Subcutaneous abdominal adipose tissue (tissue), 5 donors: ENCODE measurements at regions not wholly inside any gene's neighbourhood (a gene's known extent, or its start where the extent isn't known, plus 50 kb on each side); places are given as distances from the start of the nearest gene placed in this dataset.

Source experiments
- H3K27ac ChIP-seq: one replicate; pipeline ENCODE4 v1.7.0; 2013; ENCODE audit warnings: low read depth, mild to moderate bottlenecking, inconsistent platforms, low read length, moderate library complexity
- H3K27me3 ChIP-seq, 5 donors: one replicate each; pipeline ENCODE4 v1.7.0; 2013; ENCODE audit warnings: low read length in 5 of 5, inconsistent platforms in 1 of 5; ENCODE audit not compliant: control insufficient read depth in 5 of 5, insufficient read depth in 4 of 5
- H3K36me3 ChIP-seq, 5 donors: one replicate each; pipeline ENCODE4 v1.7.0; 2013; ENCODE audit warnings: low read length in 5 of 5; ENCODE audit not compliant: control insufficient read depth in 5 of 5, insufficient read depth in 5 of 5
- H3K4me1 ChIP-seq, 5 donors: one replicate each; pipeline ENCODE4 v1.7.0; 2013; ENCODE audit warnings: low read length in 5 of 5, mild to moderate bottlenecking in 3 of 5, moderate library complexity in 1 of 5; ENCODE audit not compliant: control insufficient read depth in 5 of 5, insufficient read depth in 5 of 5
- H3K4me3 ChIP-seq, 5 donors: one replicate each; pipeline ENCODE4 v1.7.0; 2013; ENCODE audit warnings: low read length in 5 of 5, low read depth in 1 of 5
- H3K9ac ChIP-seq, 5 donors: one replicate each; pipeline ENCODE4 v1.7.0; 2013; ENCODE audit warnings: low read length in 5 of 5, mild to moderate bottlenecking in 4 of 5, moderate library complexity in 3 of 5
- H3K9me3 ChIP-seq, 5 donors: one replicate each; pipeline ENCODE4 v1.7.0; 2013; ENCODE audit warnings: low read length in 5 of 5; ENCODE audit not compliant: control insufficient read depth in 5 of 5
- donor health status: healthy.
- donor health status: healthy.
- donor health status: healthy.
- donor health status: healthy.
- donor health status: healthy.

GRCh38 chr5:53355931-53356330, 124.5 kb upstream of the FST start:
- Histone ChIP-seq H3K4me1 (no peaks in the 10 kb centered on the region), H3K9me3 (no peaks in the 10 kb centered on the region), H3K36me3 (no peaks in the 10 kb centered on the region), H3K27me3 (no peaks in the 10 kb centered on the region), H3K27ac (no peak overlapping the region), H3K4me3 (no peak overlapping the region), H3K9ac (no peak overlapping the region)

GRCh38 chr5:53357439-53357838, 123.0 kb upstream of the FST start:
- no peaks in the 10 kb centered on the region for H3K4me1 ChIP-seq
- H3K27ac ChIP-seq = no peak overlapping the region
- no peak overlapping the region for H3K9ac ChIP-seq
- H3K9me3 ChIP-seq = no peaks in the 10 kb centered on the region
- H3K4me3 ChIP-seq = no peak overlapping the region
- H3K36me3 ChIP-seq = no peaks in the 10 kb centered on the region
- no peaks in the 10 kb centered on the region for H3K27me3 ChIP-seq

GRCh38 chr5:53358794-53359193, 121.6 kb upstream of the FST start:
- Histone ChIP-seq H3K27ac (no peak overlapping the region), H3K27me3 (no peaks in the 10 kb centered on the region), H3K4me3 (no peak overlapping the region), H3K36me3 (no peaks in the 10 kb centered on the region), H3K9ac (no peak overlapping the region), H3K9me3 (no peaks in the 10 kb centered on the region), H3K4me1 (peaks cover 0 to 4% (median 0%) of the 10 kb centered on the region in 5 donors)

- Histone ChIP-seq H3K9ac (no peak overlapping the region), H3K36me3 (no peaks in the 10 kb centered on the region), H3K4me1 (peaks cover 0 to 10% (median 0%) of the 10 kb centered on the region in 5 donors), H3K27ac (peak overlapping the region; percentile 19), H3K9me3 (no peaks in the 10 kb centered on the region), H3K27me3 (no peaks in the 10 kb centered on the region), H3K4me3 (no peak overlapping the region)
These were observed 120.4 kb upstream of the FST start for GRCh38 chr5:53359916-53360517.

- H3K36me3 ChIP-seq = no peaks in the 10 kb centered on the region
- no peak overlapping the region for H3K4me3 ChIP-seq
- no peaks in the 10 kb centered on the region for H3K27me3 ChIP-seq
- H3K9ac ChIP-seq = no peak overlapping the region
- H3K9me3 ChIP-seq = no peaks in the 10 kb centered on the region
- H3K4me1 ChIP-seq = peaks cover 0 to 10% (median 0%) of the 10 kb centered on the region in 5 donors
- H3K27ac ChIP-seq = no peak overlapping the region
These were observed 119.6 kb upstream of the FST start for GRCh38 chr5:53360811-53361210.

GRCh38 chr5:53361708-53362107, 118.7 kb upstream of the FST start:
- Histone ChIP-seq H3K27me3 (no peaks in the 10 kb centered on the region), H3K4me1 (peaks cover 0 to 10% (median 0%) of the 10 kb centered on the region in 5 donors), H3K36me3 (no peaks in the 10 kb centered on the region), H3K4me3 (no peak overlapping the region), H3K9ac (no peak overlapping the region), H3K9me3 (no peaks in the 10 kb centered on the region), H3K27ac (peak overlapping the region; percentile 18)

- no peaks in the 10 kb centered on the region for H3K36me3 ChIP-seq
- H3K4me1 ChIP-seq = peaks cover 0 to 10% (median 0%) of the 10 kb centered on the region in 5 donors
- no peaks in the 10 kb centered on the region for H3K27me3 ChIP-seq
- no peaks in the 10 kb centered on the region for H3K9me3 ChIP-seq
- H3K27ac ChIP-seq = peak overlapping the region; percentile 18
- no peak overlapping the region for H3K4me3 ChIP-seq
- no peak overlapping the region for H3K9ac ChIP-seq
These were observed 117.9 kb upstream of the FST start for GRCh38 chr5:53362521-53362941.

- no peaks in the 10 kb centered on the region for H3K27me3 ChIP-seq
- H3K9me3 ChIP-seq = no peaks in the 10 kb centered on the region
- no peak overlapping the region for H3K4me3 ChIP-seq
- H3K4me1 ChIP-seq = peaks cover 0 to 10% (median 0%) of the 10 kb centered on the region in 5 donors
- no peaks in the 10 kb centered on the region for H3K36me3 ChIP-seq
- no peak overlapping the region for H3K9ac ChIP-seq
- no peak overlapping the region for H3K27ac ChIP-seq
These were observed 116.4 kb upstream of the FST start for GRCh38 chr5:53364061-53364460.

- H3K4me1 ChIP-seq = peaks cover 0 to 10% (median 0%) of the 10 kb centered on the region in 5 donors
- no peaks in the 10 kb centered on the region for H3K27me3 ChIP-seq
- no peak overlapping the region for H3K27ac ChIP-seq
- H3K9me3 ChIP-seq = no peaks in the 10 kb centered on the region
- H3K4me3 ChIP-seq = no peak overlapping the region
- no peak overlapping the region for H3K9ac ChIP-seq
- no peaks in the 10 kb centered on the region for H3K36me3 ChIP-seq
These were observed 114.2 kb upstream of the FST start for GRCh38 chr5:53366245-53366644.

GRCh38 chr5:53367727-53368126, 112.7 kb upstream of the FST start:
- Histone ChIP-seq H3K4me3 (no peak overlapping the region), H3K27ac (no peak overlapping the region), H3K4me1 (peaks cover 0 to 10% (median 0%) of the 10 kb centered on the region in 5 donors), H3K27me3 (no peaks in the 10 kb centered on the region), H3K36me3 (no peaks in the 10 kb centered on the region), H3K9me3 (no peaks in the 10 kb centered on the region), H3K9ac (no peak overlapping the region)
